ENCODE measurements at regions not wholly inside any gene's neighbourhood (a gene's known extent, or its start where the extent isn't known, plus 50 kb on each side); places are given as distances from the start of the nearest gene placed in this dataset.

- peaks cover 14% of the 10 kb centered on the region for H3K27me3 Mint-ChIP-seq (ENCODE audit: unreplicated experiment)
- H3K9me3 Mint-ChIP-seq (ENCODE audit: unreplicated experiment) = peaks cover 18% of the 10 kb centered on the region
- no peak overlapping the region for H3K27ac Mint-ChIP-seq (ENCODE audit: unreplicated experiment)
- H3K4me1 Mint-ChIP-seq (ENCODE audit: low read depth, unreplicated experiment) = peaks cover 27% of the 10 kb centered on the region
- no peak overlapping the region for H3K4me3 Mint-ChIP-seq (ENCODE audit: unreplicated experiment)
- peaks cover 13% of the 10 kb centered on the region for H3K36me3 Mint-ChIP-seq (ENCODE audit: unreplicated experiment)
- no peak for DNase-seq
- TF ChIP-seq, protein P1, sequence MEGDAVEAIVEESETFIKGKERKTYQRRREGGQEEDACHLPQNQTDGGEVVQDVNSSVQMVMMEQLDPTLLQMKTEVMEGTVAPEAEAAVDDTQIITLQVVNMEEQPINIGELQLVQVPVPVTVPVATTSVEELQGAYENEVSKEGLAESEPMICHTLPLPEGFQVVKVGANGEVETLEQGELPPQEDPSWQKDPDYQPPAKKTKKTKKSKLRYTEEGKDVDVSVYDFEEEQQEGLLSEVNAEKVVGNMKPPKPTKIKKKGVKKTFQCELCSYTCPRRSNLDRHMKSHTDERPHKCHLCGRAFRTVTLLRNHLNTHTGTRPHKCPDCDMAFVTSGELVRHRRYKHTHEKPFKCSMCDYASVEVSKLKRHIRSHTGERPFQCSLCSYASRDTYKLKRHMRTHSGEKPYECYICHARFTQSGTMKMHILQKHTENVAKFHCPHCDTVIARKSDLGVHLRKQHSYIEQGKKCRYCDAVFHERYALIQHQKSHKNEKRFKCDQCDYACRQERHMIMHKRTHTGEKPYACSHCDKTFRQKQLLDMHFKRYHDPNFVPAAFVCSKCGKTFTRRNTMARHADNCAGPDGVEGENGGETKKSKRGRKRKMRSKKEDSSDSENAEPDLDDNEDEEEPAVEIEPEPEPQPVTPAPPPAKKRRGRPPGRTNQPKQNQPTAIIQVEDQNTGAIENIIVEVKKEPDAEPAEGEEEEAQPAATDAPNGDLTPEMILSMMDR (IDR thresholded peaks at IDR 0.05; ENCODE audit: partially characterized antibody, unreplicated experiment) = no peak
Measured at GRCh38 chr4:185890196-185890595, 78.2 kb upstream of the SORBS2 start.

DNA sequence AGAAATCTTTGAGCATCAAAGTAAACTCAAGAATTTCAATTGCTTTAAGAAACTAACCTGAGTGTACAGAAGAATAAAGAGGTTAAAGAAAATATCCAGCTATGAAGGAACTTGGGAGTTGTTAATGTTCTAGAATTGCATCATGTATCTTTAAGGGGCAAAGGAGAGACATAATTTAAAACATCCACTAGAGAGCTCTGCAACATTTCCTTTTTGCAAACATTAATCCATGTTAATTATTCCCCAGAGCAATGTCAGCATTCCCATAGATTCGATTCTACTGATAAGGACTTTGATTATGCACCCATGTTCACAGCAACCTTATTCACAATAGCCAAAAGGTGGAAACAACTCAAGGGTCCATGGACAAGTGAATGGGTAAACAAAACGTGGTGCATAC lies 80.2 kb upstream of the SORBS2 start:
- Mint-ChIP-seq H3K4me1 (ENCODE audit: low read depth, unreplicated experiment) (peaks cover 29% of the 10 kb centered on the region), H3K36me3 (ENCODE audit: unreplicated experiment) (peaks cover 13% of the 10 kb centered on the region), H3K27ac (ENCODE audit: unreplicated experiment) (no peak overlapping the region), H3K27me3 (ENCODE audit: unreplicated experiment) (peaks cover 14% of the 10 kb centered on the region), H3K4me3 (ENCODE audit: unreplicated experiment) (no peak overlapping the region), H3K9me3 (ENCODE audit: unreplicated experiment) (peaks cover 18% of the 10 kb centered on the region)
- DNase-seq = no peak
- TF ChIP-seq, protein P1 (IDR thresholded peaks at IDR 0.05; ENCODE audit: partially characterized antibody, unreplicated experiment) = no peak

DNA sequence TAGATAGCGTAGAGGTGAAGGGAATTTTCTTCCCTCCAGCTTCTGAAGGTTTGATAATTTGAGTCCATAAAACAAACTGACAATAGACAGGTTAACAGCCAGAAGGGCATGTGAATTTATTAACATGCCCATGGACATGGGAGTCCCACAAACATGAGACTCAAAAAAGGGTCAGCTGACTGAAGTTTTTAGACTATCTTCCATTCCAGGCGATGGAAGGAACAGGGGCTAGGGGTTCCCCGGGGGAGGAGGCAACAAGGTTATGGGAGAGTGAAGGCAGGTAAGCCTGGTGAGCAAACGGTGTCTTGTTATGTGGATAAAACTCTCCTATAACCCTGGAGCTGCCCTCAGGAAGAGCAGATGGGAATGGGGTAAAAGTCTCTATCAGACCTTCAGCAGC lies 81.5 kb upstream of the SORBS2 start:
- Mint-ChIP-seq H3K9me3 (ENCODE audit: unreplicated experiment) (peaks cover 18% of the 10 kb centered on the region), H3K36me3 (ENCODE audit: unreplicated experiment) (peaks cover 11% of the 10 kb centered on the region), H3K4me3 (ENCODE audit: unreplicated experiment) (no peak overlapping the region), H3K27ac (ENCODE audit: unreplicated experiment) (peak overlapping the region; percentile 89), H3K27me3 (ENCODE audit: unreplicated experiment) (peaks cover 14% of the 10 kb centered on the region), H3K4me1 (ENCODE audit: low read depth, unreplicated experiment) (peaks cover 34% of the 10 kb centered on the region)
- TF ChIP-seq, protein P1 (IDR thresholded peaks at IDR 0.05; ENCODE audit: partially characterized antibody, unreplicated experiment) = no peak
- no peak for DNase-seq

DNA sequence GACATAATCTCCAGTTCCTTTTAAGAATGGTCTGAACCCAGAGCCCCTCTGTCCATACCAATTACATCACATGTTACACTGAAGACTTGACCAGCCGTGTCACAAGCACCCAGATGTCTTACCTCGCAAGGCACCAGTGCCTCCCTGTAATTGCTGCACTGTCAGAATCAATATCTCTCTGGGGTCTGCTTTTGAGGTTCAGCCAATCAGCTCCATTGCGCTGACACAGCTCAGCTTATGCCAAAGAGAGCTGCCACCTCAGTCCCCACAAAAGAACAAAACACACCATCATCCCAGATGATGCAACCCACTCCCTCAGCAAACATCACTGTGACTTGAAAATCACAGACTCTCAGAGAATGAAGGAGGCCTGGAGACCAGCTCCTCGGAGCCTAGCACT lies 82.5 kb upstream of the SORBS2 start:
- DNase-seq = peak; percentile 52
- H3K4me1 Mint-ChIP-seq (ENCODE audit: low read depth, unreplicated experiment) = peaks cover 35% of the 10 kb centered on the region
- peaks cover 14% of the 10 kb centered on the region for H3K27me3 Mint-ChIP-seq (ENCODE audit: unreplicated experiment)
- peak overlapping the region; percentile 32 for H3K4me3 Mint-ChIP-seq (ENCODE audit: unreplicated experiment)
- peaks cover 14% of the 10 kb centered on the region for H3K9me3 Mint-ChIP-seq (ENCODE audit: unreplicated experiment)
- TF ChIP-seq, protein P1 (IDR thresholded peaks at IDR 0.05; ENCODE audit: partially characterized antibody, unreplicated experiment) = no peak
- peak overlapping the region; percentile 89 for H3K27ac Mint-ChIP-seq (ENCODE audit: unreplicated experiment)
- H3K36me3 Mint-ChIP-seq (ENCODE audit: unreplicated experiment) = peaks cover 9% of the 10 kb centered on the region

DNA sequence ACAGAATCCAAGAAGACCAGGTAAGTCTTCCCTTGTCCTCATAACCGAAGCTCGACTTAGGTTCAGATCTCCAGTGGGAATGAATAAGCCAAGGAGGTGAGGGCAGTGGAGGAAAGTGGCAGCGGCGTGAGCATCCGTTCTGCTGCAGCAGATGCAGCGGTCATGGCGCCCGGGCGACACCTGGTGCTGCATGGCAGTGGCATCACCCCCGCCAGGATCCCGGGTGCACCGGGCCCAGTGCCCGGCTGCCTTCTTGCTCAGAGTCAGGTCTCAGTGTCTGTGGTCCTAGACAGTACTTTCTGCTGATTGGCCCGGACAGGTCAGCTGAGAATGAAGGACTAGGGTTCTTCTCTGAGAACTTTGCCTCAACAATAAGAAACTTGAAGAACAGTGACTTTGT lies 83.4 kb upstream of the SORBS2 start:
- H3K27ac Mint-ChIP-seq (ENCODE audit: unreplicated experiment) = peak overlapping the region; percentile 89
- H3K36me3 Mint-ChIP-seq (ENCODE audit: unreplicated experiment) = peaks cover 9% of the 10 kb centered on the region
- H3K4me1 Mint-ChIP-seq (ENCODE audit: low read depth, unreplicated experiment) = peaks cover 39% of the 10 kb centered on the region
- H3K9me3 Mint-ChIP-seq (ENCODE audit: unreplicated experiment) = peaks cover 12% of the 10 kb centered on the region
- DNase-seq = no peak
- H3K4me3 Mint-ChIP-seq (ENCODE audit: unreplicated experiment) = peak overlapping the region; percentile 34
- TF ChIP-seq, protein P1 (IDR thresholded peaks at IDR 0.05; ENCODE audit: partially characterized antibody, unreplicated experiment) = no peak
- H3K27me3 Mint-ChIP-seq (ENCODE audit: unreplicated experiment) = peaks cover 14% of the 10 kb centered on the region

Measured in glutamatergic neuron (in vitro differentiated cells).